A549 (cell line): ENCODE measurements at regions not wholly inside any gene's neighbourhood (a gene's known extent, or its start where the extent isn't known, plus 50 kb on each side); places are given as distances from the start of the nearest gene placed in this dataset.

Experiments used
- ATAC-seq, 2 experiments: fragments of 200-7000 bp in 1 of 2; fragments of >200 bp in 1 of 2; cut with Nextera tagmentation in 1 of 2; cut with Tn5 transposase in 1 of 2; 3 replicates each; pipeline versions ENCODE4 v1.8.0 to v1.9.1; 2018 to 2020; ENCODE audit warnings: mild to moderate bottlenecking in 1 of 2, moderate library complexity in 1 of 2
- CTCF ChIA-PET: fragments of 300-600 bp; sonication (Branson Sonifier 250); formaldehyde crosslinking; extraction: SDS; loops from one replicate; lab custom pipeline; 2021; ENCODE audit warnings: antibody characterized with exemption, inconsistent platforms; lab: Yijun Ruan, JAX
- POLR2A ChIA-PET: fragments of 350-600 bp; formaldehyde crosslinking; extraction: SDS; loops from one replicate; lab custom pipeline; 2021; ENCODE audit warnings: antibody characterized with exemption, inconsistent platforms; lab: Yijun Ruan, JAX
- DNase-seq, 2 experiments: peaks; one replicate each; pipeline versions ENCODE4 v3.0.0 to v3.0.0-alpha.2; 2011 to 2016; ENCODE audit warnings: low read depth in 1 of 2, low spot score in 1 of 2
- FAIRE-seq: peaks from 2 replicates; lab custom pipeline; 2011; peaks lifted over from hg19 to GRCh38; lab: Jason Lieb, UNC
- H3K27ac ChIP-seq, 2 experiments: fragments of >200 bp; sonication (Bioruptor Twin); formaldehyde crosslinking; 3 replicates each; pipeline ENCODE4 v1.5.1; 2016 to 2017
- H3K4me1 ChIP-seq: fragments of >200 bp; sonication (Bioruptor Twin); formaldehyde crosslinking; 3 replicates; pipeline ENCODE4 v1.6.1; 2016
- H3K4me2 ChIP-seq: fragments of >200 bp; sonication (Bioruptor Twin); formaldehyde crosslinking; 3 replicates; pipeline ENCODE4 v1.6.1; 2016
- H3K4me3 ChIP-seq: fragments of >200 bp; sonication (Bioruptor Twin); formaldehyde crosslinking; 3 replicates; pipeline ENCODE4 v1.5.1; 2016
- H3K9me3 ChIP-seq: fragments of >200 bp; sonication (Bioruptor Twin); formaldehyde crosslinking; 3 replicates; pipeline ENCODE4 v1.6.1; 2016
- CHD2 ChIP-seq: fragments of 150-350 bp; IDR thresholded peaks from 2 replicates; pipeline ENCODE4 v1.6.1; 2014; ENCODE audit warnings: low read length; ENCODE audit not compliant: partially characterized antibody
- CHD4 ChIP-seq: fragments of 200-600 bp; sonication (generic); IDR thresholded peaks from 2 replicates; pipeline ENCODE4 v1.6.1; 2016; ENCODE audit warnings: antibody characterized with exemption, mild to moderate bottlenecking, borderline replicate concordance
- EHF ChIP-seq: fragments of 250-450 bp; sonication (Bioruptor Pico); IDR thresholded peaks from 2 replicates; pipeline ENCODE4 v1.5.0; 2020; ENCODE audit warnings: mild to moderate bottlenecking
- ESRRA ChIP-seq: fragments of 150-350 bp; IDR thresholded peaks from 2 replicates; pipeline ENCODE4 v1.6.1; 2014; ENCODE audit warnings: mild to moderate bottlenecking, low read length, borderline replicate concordance
- FOSB ChIP-seq: fragments of 250-450 bp; sonication (Bioruptor Pico); IDR thresholded peaks from 2 replicates; pipeline ENCODE4 v1.5.0; 2020; ENCODE audit warnings: mild to moderate bottlenecking, moderate library complexity
- FOXS1 ChIP-seq: fragments of 250-450 bp; sonication (Bioruptor Pico); IDR thresholded peaks from 2 replicates; pipeline ENCODE4 v1.5.0; 2020; ENCODE audit warnings: mild to moderate bottlenecking, moderate library complexity
- HDAC2 ChIP-seq: fragments of 200-600 bp; sonication (generic); IDR thresholded peaks from 2 replicates; pipeline ENCODE4 v1.6.1; 2016
- HEYL ChIP-seq: fragments of 250-450 bp; sonication (Bioruptor Pico); IDR thresholded peaks from 2 replicates; pipeline ENCODE4 v1.8.0; 2021; ENCODE audit warnings: mild to moderate bottlenecking, moderate library complexity
- HOXA7 ChIP-seq: fragments of 250-450 bp; sonication (Bioruptor Pico); IDR thresholded peaks from 2 replicates; pipeline ENCODE4 v1.5.0; 2020; ENCODE audit warnings: mild to moderate bottlenecking, moderate library complexity
- JUN ChIP-seq, 2 experiments: fragments of >200 bp; sonication (Bioruptor Twin); formaldehyde crosslinking; IDR thresholded peaks; 2 replicates in 1 of 2; 3 replicates in 1 of 2; pipeline ENCODE4 v1.6.1; 2016 to 2017
- NFE2L2 ChIP-seq: fragments of 150-350 bp; conservative IDR thresholded peaks from 2 replicates; pipeline ENCODE4 v1.6.1; 2014; ENCODE audit warnings: low read length
- NR3C1 ChIP-seq: fragments of >200 bp; sonication (Bioruptor Twin); formaldehyde crosslinking; IDR thresholded peaks from 3 replicates; pipeline ENCODE4 v1.6.1; 2017
- PHF8 ChIP-seq: fragments of 200-600 bp; sonication (generic); IDR thresholded peaks from 2 replicates; pipeline ENCODE4 v1.6.1; 2016; ENCODE audit warnings: low read depth, mild to moderate bottlenecking, antibody characterized with exemption, moderate library complexity, borderline replicate concordance
- RAD21 ChIP-seq, 2 experiments: fragments of >200 bp in 1 of 2; sonication (Bioruptor Twin) in 1 of 2; formaldehyde crosslinking in 1 of 2; IDR thresholded peaks in 1 of 2; conservative IDR thresholded peaks in 1 of 2; 2 replicates in 1 of 2; 3 replicates in 1 of 2; pipeline ENCODE4 v1.6.1; 2012 to 2018; ENCODE audit warnings: inconsistent platforms in 1 of 2
- RARB ChIP-seq: fragments of 250-450 bp; sonication (Bioruptor Pico); IDR thresholded peaks from 2 replicates; pipeline ENCODE4 v1.8.0; 2021; ENCODE audit warnings: mild to moderate bottlenecking, moderate library complexity
- RCOR1 ChIP-seq: fragments of 150-350 bp; IDR thresholded peaks from 2 replicates; pipeline ENCODE4 v1.6.1; 2014; ENCODE audit warnings: antibody characterized with exemption, low read length, low read depth
- RNF2 ChIP-seq: fragments of 200-600 bp; sonication (generic); IDR thresholded peaks from 2 replicates; pipeline ENCODE4 v1.6.1; 2016; ENCODE audit warnings: low read depth, mild to moderate bottlenecking, antibody characterized with exemption, moderate library complexity, borderline replicate concordance
- ZFP36 ChIP-seq: fragments of 450-650 bp; IDR thresholded peaks from 2 replicates; pipeline ENCODE4 v1.6.1; 2014; ENCODE audit warnings: borderline replicate concordance; ENCODE audit not compliant: partially characterized antibody
- ZNF302 ChIP-seq: fragments of 250-450 bp; sonication (Bioruptor Pico); IDR thresholded peaks from 2 replicates; pipeline ENCODE4 v1.9.0; 2021; ENCODE audit warnings: inconsistent platforms, mild to moderate bottlenecking, moderate library complexity
- WGBS: methylation state at CpG from one replicate; pipeline ENCODE4 v1.1.6; 2017; ENCODE audit errors: missing lambda C conversion rate; 5-methylcytosine and 5-hydroxymethylcytosine counted together
- TF ChIP-seq, protein P1 (sequence below): fragments of >200 bp; sonication (Bioruptor Twin); formaldehyde crosslinking; IDR thresholded peaks from 3 replicates; pipeline ENCODE4 v1.5.1; 2016
- TF ChIP-seq, protein P2 (sequence below): fragments of 450-650 bp; IDR thresholded peaks from 2 replicates; pipeline ENCODE4 v1.6.1; 2014; ENCODE audit warnings: antibody characterized with exemption
- TF ChIP-seq, protein P3 (sequence below): fragments of >200 bp; sonication (Bioruptor Twin); formaldehyde crosslinking; IDR thresholded peaks from 2 replicates; pipeline ENCODE4 v1.6.1; 2016
- TF ChIP-seq, protein P4 (sequence below): IDR thresholded peaks from 2 replicates; pipeline ENCODE4 v1.6.1; 2012; ENCODE audit warnings: low read depth, borderline replicate concordance
- TF ChIP-seq, protein P5 (sequence below): IDR thresholded peaks from 2 replicates; pipeline ENCODE4 v1.6.1; 2012

DNA sequence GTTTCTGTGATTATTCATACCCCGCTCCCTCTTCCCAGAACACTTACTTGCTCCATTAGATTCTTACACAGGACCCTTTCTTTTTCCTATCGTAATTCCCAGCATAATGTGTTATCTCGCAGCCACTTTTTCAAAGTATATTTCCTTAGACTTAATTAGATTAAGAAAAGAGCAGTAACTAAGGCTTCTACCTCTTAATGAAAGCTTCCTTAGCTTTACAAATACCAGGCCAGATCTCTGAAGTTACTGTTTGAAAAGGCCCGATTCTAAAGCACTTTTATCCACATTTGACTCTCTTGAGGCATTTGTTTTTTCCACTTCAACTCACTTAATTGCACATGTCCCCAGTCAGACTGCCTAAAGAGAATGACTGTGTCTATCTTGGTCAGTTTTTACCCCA lies 1264.3 kb upstream of the ADGRL2 start:
- TF ChIP-seq ZFP36 (no peak), HEYL (CRISPR knock-in tag) (no peak), RARB (CRISPR knock-in tag) (no peak), CHD2 (no peak), HDAC2 (no peak), PHF8 (no peak), RAD21 (conservative IDR thresholded peaks at IDR 0.05 in 1 of 2, IDR thresholded peaks at IDR 0.05 in 1 of 2) (no peak), FOXS1 (CRISPR knock-in tag) (no peak), NFE2L2 (no peak), NR3C1 (no peak), FOSB (no peak)
- TF ChIP-seq, protein P1, sequence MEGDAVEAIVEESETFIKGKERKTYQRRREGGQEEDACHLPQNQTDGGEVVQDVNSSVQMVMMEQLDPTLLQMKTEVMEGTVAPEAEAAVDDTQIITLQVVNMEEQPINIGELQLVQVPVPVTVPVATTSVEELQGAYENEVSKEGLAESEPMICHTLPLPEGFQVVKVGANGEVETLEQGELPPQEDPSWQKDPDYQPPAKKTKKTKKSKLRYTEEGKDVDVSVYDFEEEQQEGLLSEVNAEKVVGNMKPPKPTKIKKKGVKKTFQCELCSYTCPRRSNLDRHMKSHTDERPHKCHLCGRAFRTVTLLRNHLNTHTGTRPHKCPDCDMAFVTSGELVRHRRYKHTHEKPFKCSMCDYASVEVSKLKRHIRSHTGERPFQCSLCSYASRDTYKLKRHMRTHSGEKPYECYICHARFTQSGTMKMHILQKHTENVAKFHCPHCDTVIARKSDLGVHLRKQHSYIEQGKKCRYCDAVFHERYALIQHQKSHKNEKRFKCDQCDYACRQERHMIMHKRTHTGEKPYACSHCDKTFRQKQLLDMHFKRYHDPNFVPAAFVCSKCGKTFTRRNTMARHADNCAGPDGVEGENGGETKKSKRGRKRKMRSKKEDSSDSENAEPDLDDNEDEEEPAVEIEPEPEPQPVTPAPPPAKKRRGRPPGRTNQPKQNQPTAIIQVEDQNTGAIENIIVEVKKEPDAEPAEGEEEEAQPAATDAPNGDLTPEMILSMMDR: no peak
- Histone ChIP-seq H3K9me3 (no peaks in the 10 kb centered on the region), H3K4me1 (peaks cover 25% of the 10 kb centered on the region; the same call in 2 of the 3 replicates), H3K4me2 (peak overlapping the region; percentile 91), H3K27ac (peak overlapping the region; percentile 65 to 82), H3K4me3 (peak overlapping the region; percentile 28)
- CTCF ChIA-PET: no interaction called here
- WGBS: 24% methylated on average over 4 of the region's 4 CpGs
- DNase-seq (no peak), ATAC-seq (no peak), FAIRE-seq (no peak)
- POLR2A ChIA-PET: no interaction called here

DNA sequence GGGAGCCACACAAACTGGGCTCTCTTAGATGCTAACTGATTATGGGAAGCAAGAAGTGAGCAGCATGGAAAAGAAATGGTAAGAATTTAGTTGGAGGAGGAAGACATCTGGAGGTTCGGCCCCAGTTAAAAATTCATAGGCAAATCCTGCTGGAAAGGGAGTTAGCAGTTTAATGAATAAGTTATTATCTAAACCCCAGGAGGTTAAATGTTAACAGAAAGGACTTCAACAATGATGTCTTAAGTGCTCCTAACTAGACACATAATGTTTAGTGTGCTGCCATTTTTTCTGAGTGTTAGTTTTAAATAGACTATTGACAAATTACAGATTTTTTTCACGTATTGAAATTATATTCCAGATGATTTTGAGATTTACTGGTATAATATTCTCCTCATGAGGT lies 1265.3 kb upstream of the ADGRL2 start:
- 4% methylated on average over 2 of the region's 2 CpGs for WGBS

More for the DNA sequence above, 1265.3 kb upstream of the ADGRL2 start:
- ChIA-PET CTCF (no interaction called here), POLR2A (no interaction called here)
- Histone ChIP-seq H3K4me2 (peak overlapping the region; percentile 91), H3K27ac (peak overlapping the region; percentile 65 to 81), H3K4me1 (peaks cover 25% of the 10 kb centered on the region; the same call in 2 of the 3 replicates), H3K4me3 (peak overlapping the region; percentile 28), H3K9me3 (no peaks in the 10 kb centered on the region)
- TF ChIP-seq NR3C1 (no peak), RNF2 (no peak), RCOR1 (no peak), CHD4 (no peak), EHF (CRISPR knock-in tag) (no peak), ZFP36 (no peak), CHD2 (no peak), JUN (IDR thresholded peaks at IDR 0.05) (no peak), RARB (CRISPR knock-in tag) (no peak), ESRRA (no peak), ZNF302 (no peak), HOXA7 (CRISPR knock-in tag) (no peak)
- TF ChIP-seq, protein P2, sequence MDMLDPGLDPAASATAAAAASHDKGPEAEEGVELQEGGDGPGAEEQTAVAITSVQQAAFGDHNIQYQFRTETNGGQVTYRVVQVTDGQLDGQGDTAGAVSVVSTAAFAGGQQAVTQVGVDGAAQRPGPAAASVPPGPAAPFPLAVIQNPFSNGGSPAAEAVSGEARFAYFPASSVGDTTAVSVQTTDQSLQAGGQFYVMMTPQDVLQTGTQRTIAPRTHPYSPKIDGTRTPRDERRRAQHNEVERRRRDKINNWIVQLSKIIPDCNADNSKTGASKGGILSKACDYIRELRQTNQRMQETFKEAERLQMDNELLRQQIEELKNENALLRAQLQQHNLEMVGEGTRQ: no peak
- TF ChIP-seq, protein P3, sequence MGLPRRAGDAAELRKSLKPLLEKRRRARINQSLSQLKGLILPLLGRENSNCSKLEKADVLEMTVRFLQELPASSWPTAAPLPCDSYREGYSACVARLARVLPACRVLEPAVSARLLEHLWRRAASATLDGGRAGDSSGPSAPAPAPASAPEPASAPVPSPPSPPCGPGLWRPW: no peak
- TF ChIP-seq, protein P4, sequence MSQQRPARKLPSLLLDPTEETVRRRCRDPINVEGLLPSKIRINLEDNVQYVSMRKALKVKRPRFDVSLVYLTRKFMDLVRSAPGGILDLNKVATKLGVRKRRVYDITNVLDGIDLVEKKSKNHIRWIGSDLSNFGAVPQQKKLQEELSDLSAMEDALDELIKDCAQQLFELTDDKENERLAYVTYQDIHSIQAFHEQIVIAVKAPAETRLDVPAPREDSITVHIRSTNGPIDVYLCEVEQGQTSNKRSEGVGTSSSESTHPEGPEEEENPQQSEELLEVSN: no peak
- TF ChIP-seq, protein P5, sequence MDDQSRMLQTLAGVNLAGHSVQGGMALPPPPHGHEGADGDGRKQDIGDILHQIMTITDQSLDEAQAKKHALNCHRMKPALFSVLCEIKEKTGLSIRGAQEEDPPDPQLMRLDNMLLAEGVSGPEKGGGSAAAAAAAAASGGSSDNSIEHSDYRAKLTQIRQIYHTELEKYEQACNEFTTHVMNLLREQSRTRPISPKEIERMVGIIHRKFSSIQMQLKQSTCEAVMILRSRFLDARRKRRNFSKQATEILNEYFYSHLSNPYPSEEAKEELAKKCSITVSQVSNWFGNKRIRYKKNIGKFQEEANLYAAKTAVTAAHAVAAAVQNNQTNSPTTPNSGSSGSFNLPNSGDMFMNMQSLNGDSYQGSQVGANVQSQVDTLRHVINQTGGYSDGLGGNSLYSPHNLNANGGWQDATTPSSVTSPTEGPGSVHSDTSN: no peak
- peak in 1 of 2 experiments; percentile 32; a peak in 1 of 6 replicates for ATAC-seq
- DNase-seq: peak in 1 of 2 experiments; percentile 8
- no peak for FAIRE-seq
